H1 (cell line): ENCODE measurements at regions not wholly inside any gene's neighbourhood (a gene's known extent, or its start where the extent isn't known, plus 50 kb on each side); places are given as distances from the start of the nearest gene placed in this dataset.
A peak's percentile ranks its signal among the peaks of the same experiment; 100 is the strongest.

Source experiments
- CTCF ChIA-PET: fragments of 300-600 bp; sonication (Branson Sonifier 250); formaldehyde crosslinking; loops from one replicate; lab custom pipeline; 2021; ENCODE audit not compliant: partially characterized antibody; lab: Charles Lee
- POLR2A ChIA-PET: fragments of 300-600 bp; sonication (Branson Sonifier 250); formaldehyde crosslinking; loops from one replicate; lab custom pipeline; 2021; ENCODE audit warnings: inconsistent platforms; ENCODE audit not compliant: partially characterized antibody; lab: Charles Lee
- DNase-seq, 2 experiments: peaks; one replicate each; pipeline versions ENCODE4 v3.0.0 to v3.0.0-alpha.2; 2010 to 2022; ENCODE audit warnings: low spot score in 2 of 2, low read depth in 1 of 2, mixed read lengths in 1 of 2
- FAIRE-seq: peaks from 2 replicates; lab custom pipeline; 2011; peaks lifted over from hg19 to GRCh38; lab: Jason Lieb, UNC
- H2AFZ ChIP-seq: 2 replicates; pipeline ENCODE4 v1.8.1; 2012; ENCODE audit warnings: low read length, inconsistent platforms
- H2AK5ac ChIP-seq: 2 replicates; pipeline ENCODE4 v1.6.1; 2013; ENCODE audit warnings: low read depth, low read length
- H2BK120ac ChIP-seq: replicated peaks from 2 replicates; pipeline ENCODE3; 2013; ENCODE audit warnings: low read depth, low read length, inconsistent platforms
- H2BK12ac ChIP-seq: 2 replicates; pipeline ENCODE4 v1.6.1; 2013; ENCODE audit warnings: low read depth, low read length
- H2BK15ac ChIP-seq: 2 replicates; pipeline ENCODE4 v1.6.1; 2013; ENCODE audit warnings: low read length
- H2BK20ac ChIP-seq: 2 replicates; pipeline ENCODE4 v1.6.1; 2013; ENCODE audit warnings: low read length
- H2BK5ac ChIP-seq: 2 replicates; pipeline ENCODE4 v1.6.1; 2013; ENCODE audit warnings: low read depth, low read length
- H3K14ac ChIP-seq: 2 replicates; pipeline ENCODE4 v1.6.1; 2013; ENCODE audit warnings: inconsistent platforms; ENCODE audit not compliant: insufficient read length
- H3K18ac ChIP-seq: 2 replicates; pipeline ENCODE4 v1.6.1; 2013; ENCODE audit warnings: low read length; ENCODE audit errors: extremely low read depth
- H3K23ac ChIP-seq: 2 replicates; pipeline ENCODE4 v1.6.1; 2013; ENCODE audit warnings: inconsistent platforms; ENCODE audit not compliant: insufficient read length
- H3K23me2 ChIP-seq: 2 replicates; pipeline ENCODE4 v1.6.1; 2013; ENCODE audit warnings: low read depth, low read length
- H3K27ac ChIP-seq: 2 replicates; pipeline ENCODE4 v1.6.1; 2011; ENCODE audit warnings: low read depth, low read length, inconsistent platforms
- H3K27me3 ChIP-seq, 4 experiments: replicated peaks in 1 of 4; 1 replicate in 1 of 4; 2 replicates in 3 of 4; pipeline versions ENCODE4 v1.6.1 to v1.8.1; 2011 to 2013; ENCODE audit warnings: low read length in 3 of 4, mild to moderate bottlenecking in 3 of 4, inconsistent platforms in 2 of 4, mixed read lengths in 2 of 4, moderate library complexity in 1 of 4; ENCODE audit not compliant: control insufficient read depth in 3 of 4, insufficient read depth in 3 of 4; ENCODE audit errors: extremely low read depth in 1 of 4
- H3K36me3 ChIP-seq, 4 experiments: 2 replicates each; pipeline versions ENCODE4 v1.6.1 to v1.8.1; 2011 to 2013; ENCODE audit warnings: mild to moderate bottlenecking in 4 of 4, low read length in 3 of 4, moderate library complexity in 2 of 4, control low read depth in 1 of 4, inconsistent platforms in 1 of 4; ENCODE audit not compliant: insufficient read depth in 4 of 4, control insufficient read depth in 2 of 4
- H3K4ac ChIP-seq: replicated peaks from 2 replicates; pipeline ENCODE3; 2013; ENCODE audit warnings: low read length, low read depth, mixed read lengths, inconsistent platforms; ENCODE audit not compliant: insufficient read length
- H3K4me1 ChIP-seq, 4 experiments: replicated peaks in 1 of 4; 1 replicate in 1 of 4; 2 replicates in 3 of 4; pipeline versions ENCODE4 v1.6.1 to v1.8.1; 2011 to 2013; ENCODE audit warnings: low read length in 3 of 4, inconsistent platforms in 2 of 4, mixed read lengths in 1 of 4; ENCODE audit not compliant: insufficient read depth in 4 of 4, control insufficient read depth in 3 of 4
- H3K4me2 ChIP-seq, 2 experiments: 2 replicates each; pipeline versions ENCODE4 v1.6.1 to v1.8.1; 2011 to 2013; ENCODE audit warnings: low read depth in 2 of 2, low read length in 2 of 2, control low read depth in 1 of 2, inconsistent platforms in 1 of 2, mild to moderate bottlenecking in 1 of 2; ENCODE audit not compliant: insufficient read depth in 1 of 2
- H3K4me3 ChIP-seq, 4 experiments: fragments of 200-600, 300-600 bp in 1 of 4; sonication (generic), shearing (Covaris generic), sonication (Bioruptor Twin) in 1 of 4; 2 replicates each; pipeline versions ENCODE4 v1.5.1 to v1.8.1; 2011 to 2016; ENCODE audit warnings: low read length in 4 of 4, low read depth in 3 of 4, control low read depth in 2 of 4, inconsistent platforms in 2 of 4, mild to moderate bottlenecking in 2 of 4, mixed read lengths in 1 of 4, moderate library complexity in 1 of 4; ENCODE audit not compliant: insufficient read depth in 2 of 4; ENCODE audit errors: extremely low read depth in 1 of 4
- H3K56ac ChIP-seq: replicated peaks from 2 replicates; pipeline ENCODE3; 2013; ENCODE audit warnings: low read depth, mild to moderate bottlenecking, mixed read lengths, low read length, inconsistent platforms; ENCODE audit not compliant: insufficient read length
- H3K79me1 ChIP-seq: 2 replicates; pipeline ENCODE4 v1.6.1; 2013; ENCODE audit warnings: low read depth, low read length, control low read depth
- H3K79me2 ChIP-seq, 2 experiments: 2 replicates each; pipeline versions ENCODE4 v1.6.1 to v1.8.1; 2012 to 2013; ENCODE audit warnings: low read length in 2 of 2, mild to moderate bottlenecking in 2 of 2, inconsistent platforms in 1 of 2; ENCODE audit not compliant: insufficient read depth in 2 of 2, control insufficient read depth in 1 of 2
- H3K9ac ChIP-seq, 4 experiments: replicated peaks in 1 of 4; 1 replicate in 1 of 4; 2 replicates in 3 of 4; pipeline versions ENCODE4 v1.6.1 to v1.8.1; 2011 to 2013; ENCODE audit warnings: low read depth in 3 of 4, low read length in 3 of 4, control low read depth in 2 of 4, mild to moderate bottlenecking in 2 of 4, moderate library complexity in 2 of 4, inconsistent platforms in 1 of 4; ENCODE audit errors: extremely low read depth in 1 of 4
- H3K9me3 ChIP-seq, 2 experiments: 2 replicates each; pipeline versions ENCODE4 v1.6.1 to v1.8.1; 2012 to 2013; ENCODE audit warnings: mild to moderate bottlenecking in 2 of 2, moderate library complexity in 2 of 2, control low read depth in 1 of 2, inconsistent platforms in 1 of 2, low read depth in 1 of 2, low read length in 1 of 2, mixed read lengths in 1 of 2; ENCODE audit not compliant: insufficient read depth in 2 of 2
- H4K20me1 ChIP-seq, 2 experiments: replicated peaks in 1 of 2; 2 replicates each; pipeline versions ENCODE3 to v1.8.1; 2011 to 2013; ENCODE audit warnings: inconsistent platforms in 2 of 2, low read length in 2 of 2, mild to moderate bottlenecking in 1 of 2; ENCODE audit not compliant: insufficient read depth in 2 of 2, control insufficient read depth in 1 of 2
- H4K5ac ChIP-seq: 2 replicates; pipeline ENCODE4 v1.6.1; 2013; ENCODE audit warnings: low read length, low read depth, mixed read lengths, inconsistent platforms; ENCODE audit not compliant: insufficient read length
- H4K8ac ChIP-seq: 2 replicates; pipeline ENCODE4 v1.8.0; 2013; ENCODE audit warnings: mild to moderate bottlenecking, moderate library complexity, low read length, inconsistent platforms; ENCODE audit not compliant: insufficient read depth; ENCODE audit errors: extremely low read depth
- H4K91ac ChIP-seq: replicated peaks from 2 replicates; pipeline ENCODE3; 2013; ENCODE audit warnings: low read length, mixed read lengths, inconsistent platforms; ENCODE audit not compliant: insufficient read length
- BCL11A ChIP-seq, 2 experiments: IDR thresholded peaks; one replicate each; pipeline ENCODE4 v1.6.1; 2011; ENCODE audit warnings: low read depth in 2 of 2, low read length in 2 of 2, mild to moderate bottlenecking in 2 of 2
- CHD1 ChIP-seq: IDR thresholded peaks from 2 replicates; pipeline ENCODE4 v1.6.1; 2012; ENCODE audit warnings: low read depth, low read length, improper control_type of control experiment
- EP300 ChIP-seq, 2 experiments: IDR thresholded peaks; 1 replicate in 1 of 2; 2 replicates in 1 of 2; pipeline ENCODE4 v1.6.1; 2011 to 2012; ENCODE audit warnings: low read depth in 2 of 2, low read length in 2 of 2, mild to moderate bottlenecking in 2 of 2, borderline replicate concordance in 1 of 2, inconsistent platforms in 1 of 2, moderate library complexity in 1 of 2
- GABPA ChIP-seq: IDR thresholded peaks from 2 replicates; pipeline ENCODE4 v1.6.1; 2011; ENCODE audit warnings: mild to moderate bottlenecking, low read length, moderate library complexity, borderline replicate concordance; ENCODE audit not compliant: insufficient read depth
- MAFK ChIP-seq: IDR thresholded peaks from 2 replicates; pipeline ENCODE4 v1.6.1; 2012; ENCODE audit warnings: low read depth, mild to moderate bottlenecking, improper control_type of control experiment, low read length
- RXRA ChIP-seq: IDR thresholded peaks from 2 replicates; pipeline ENCODE4 v1.6.1; 2011; ENCODE audit warnings: low read depth, mild to moderate bottlenecking, low read length, moderate library complexity; ENCODE audit not compliant: insufficient read depth
- SP4 ChIP-seq: IDR thresholded peaks from 2 replicates; pipeline ENCODE4 v1.6.1; 2012; ENCODE audit warnings: low read length, inconsistent platforms
- SUZ12 ChIP-seq: fragments of 200-600 bp; sonication (generic); IDR thresholded peaks from 2 replicates; pipeline ENCODE4 v1.6.1; 2012; ENCODE audit warnings: mild to moderate bottlenecking, inconsistent platforms, low read length, moderate library complexity, mixed read lengths
- TBP ChIP-seq: IDR thresholded peaks from 2 replicates; pipeline ENCODE4 v1.6.1; 2011; ENCODE audit warnings: low read depth, low read length, improper control_type of control experiment
- TCF12 ChIP-seq: IDR thresholded peaks from 2 replicates; pipeline ENCODE4 v1.6.1; 2011; ENCODE audit warnings: low read depth, mild to moderate bottlenecking, low read length
- USF2 ChIP-seq: IDR thresholded peaks from 2 replicates; pipeline ENCODE4 v1.6.1; 2011; ENCODE audit warnings: low read length, improper control_type of control experiment
- ZNF274 ChIP-seq: IDR thresholded peaks from 2 replicates; pipeline ENCODE4 v1.7.0; 2012; ENCODE audit warnings: low read length, borderline replicate concordance; ENCODE audit errors: extremely low read depth
- WGBS, 2 experiments: shearing (Covaris generic) in 1 of 2; methylation state at CpG; one replicate each; pipeline versions ENCODE4 v1.1.6 to v1.1.7; 2013 to 2015; ENCODE audit warnings: low lambda C conversion rate in 2 of 2, mixed read lengths in 2 of 2, inconsistent platforms in 1 of 2, low coverage in 1 of 2, missing lambda C conversion rate in 1 of 2; ENCODE audit not compliant: insufficient replicate concordance in 2 of 2, insufficient coverage in 1 of 2, insufficient read length in 1 of 2; ENCODE audit errors: extremely low coverage in 1 of 2, missing lambda C conversion rate in 1 of 2; 5-methylcytosine and 5-hydroxymethylcytosine counted together

GRCh38 chr7:121633186-121633585 is 237.1 kb upstream of the FAM3C start:
- peak; percentile 55 for FAIRE-seq
- 0 out of 2 replicates have a peak overlapping the region, but pooled peaks have one; percentile 84 for H2BK15ac ChIP-seq
- H3K27ac ChIP-seq = no peak overlapping the region
- H2BK20ac ChIP-seq = no peak overlapping the region
- no peak overlapping the region for H3K23ac ChIP-seq
- no peak overlapping the region for H3K56ac ChIP-seq
- H3K4me2 ChIP-seq = no peak overlapping the region
- no peaks in the 10 kb centered on the region for H4K20me1 ChIP-seq
- H3K4ac ChIP-seq = no peak overlapping the region
- H3K9ac ChIP-seq = no peak overlapping the region
- DNase-seq = no peak
- POLR2A ChIA-PET = interaction anchor here (1.4 kb wide), 1 partner anchor 12 kb away, joined by 5 read pairs; no protein-coding TSS in a partner anchor
- peaks cover 0 to 1% (median 0%) of the 10 kb centered on the region in 4 experiments; a peak in 1 of 7 replicates for H3K27me3 ChIP-seq
- no peak overlapping the region for H3K14ac ChIP-seq
- no peak overlapping the region for H2BK5ac ChIP-seq
- H2BK12ac ChIP-seq = no peak overlapping the region
- H3K9me3 ChIP-seq = no peaks in the 10 kb centered on the region
- peak overlapping the region; percentile 70; the same call in 1 of the 2 replicates for H2AFZ ChIP-seq
- no peak overlapping the region for H4K8ac ChIP-seq
- H3K36me3 ChIP-seq = no peaks in the 10 kb centered on the region
- no peak overlapping the region for H4K91ac ChIP-seq
- H3K18ac ChIP-seq = no peak overlapping the region
- no peak overlapping the region for H4K5ac ChIP-seq
- no peaks in the 10 kb centered on the region for H3K79me2 ChIP-seq
- H3K79me1 ChIP-seq = no peaks in the 10 kb centered on the region
- H2AK5ac ChIP-seq = no peak overlapping the region
- peaks cover 0 to 3% (median 2%) of the 10 kb centered on the region in 4 experiments; a peak in 2 of 7 replicates for H3K4me1 ChIP-seq
- WGBS, 2 experiments = 81% methylated on average over 3 of the region's 3 CpGs; no CpG with 5 or more reads in 1 of the 2 experiments
- no peak overlapping the region for H3K4me3 ChIP-seq
- no peaks in the 10 kb centered on the region for H3K23me2 ChIP-seq
- H2BK120ac ChIP-seq = no peak overlapping the region
- CTCF ChIA-PET = interaction anchor here (0.6 to 1.4 kb wide), 3 partner anchors 9 to 374 kb away, joined by 3 to 4 read pairs (median 3); no protein-coding TSS in a partner anchor
- TF ChIP-seq CHD1 (no peak), MAFK (no peak), USF2 (no peak), SUZ12 (no peak), RXRA (no peak), TBP (no peak), SP4 (no peak), ZNF274 (no peak), BCL11A (IDR thresholded peaks at IDR 0.05; ENCODE audit: low read depth in 2 of 2, low read length in 2 of 2) (no peak), EP300 (IDR thresholded peaks at IDR 0.05; ENCODE audit: borderline replicate concordance in 1 of 2, low read depth in 2 of 2, low read length in 2 of 2) (no peak), TCF12 (no peak), GABPA (no peak)
